ELR (cell line): ENCODE measurements at regions not wholly inside any gene's neighbourhood (a gene's known extent, or its start where the extent isn't known, plus 50 kb on each side); places are given as distances from the start of the nearest gene placed in this dataset.

ENCODE experiments used
- DNase-seq: peaks from one replicate; pipeline ENCODE4 v3.0.0-alpha.2; 2015; ENCODE audit warnings: low read depth

DNA sequence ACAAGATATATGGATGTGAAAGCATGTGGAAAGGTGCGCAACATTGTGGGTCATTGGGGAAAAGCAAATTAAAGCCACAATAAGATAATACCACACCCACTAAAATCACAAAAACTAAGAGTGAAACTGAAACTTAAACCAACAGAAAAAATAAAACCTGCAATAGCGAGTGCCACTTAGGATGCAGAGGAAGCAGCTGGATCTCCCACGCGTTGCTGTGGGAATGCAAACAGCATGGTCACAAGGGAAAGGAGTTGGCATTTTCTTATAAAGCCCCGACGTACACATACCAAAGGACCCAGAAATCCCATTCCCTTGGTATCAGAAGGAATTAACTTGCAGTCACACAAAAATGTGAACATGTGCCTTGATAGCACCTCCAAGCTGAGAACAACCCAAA, 712.0 kb downstream of the TBC1D22A start:
- no peak for DNase-seq

- no peak for DNase-seq
Measured at GRCh38 chr22:47472636-47473035, 710.2 kb downstream of the TBC1D22A start.

DNA sequence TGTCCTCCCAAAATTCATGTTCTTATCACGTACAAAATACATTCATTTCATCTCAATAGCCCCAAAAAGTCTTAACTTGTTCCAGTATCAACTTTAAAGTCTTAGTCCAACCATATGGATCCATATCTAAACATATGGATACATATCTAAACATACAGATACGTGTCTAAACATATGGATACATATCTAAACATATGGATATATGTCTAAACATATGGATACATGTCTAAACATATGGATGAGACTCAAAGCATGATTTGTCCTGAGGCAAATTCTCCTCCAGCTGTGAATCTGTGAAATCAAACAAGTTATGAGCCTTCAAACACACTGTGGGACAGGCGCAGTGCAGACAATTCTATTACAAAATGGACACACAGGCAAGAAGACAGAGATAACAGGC, 709.0 kb downstream of the TBC1D22A start:
- no peak for DNase-seq

DNA sequence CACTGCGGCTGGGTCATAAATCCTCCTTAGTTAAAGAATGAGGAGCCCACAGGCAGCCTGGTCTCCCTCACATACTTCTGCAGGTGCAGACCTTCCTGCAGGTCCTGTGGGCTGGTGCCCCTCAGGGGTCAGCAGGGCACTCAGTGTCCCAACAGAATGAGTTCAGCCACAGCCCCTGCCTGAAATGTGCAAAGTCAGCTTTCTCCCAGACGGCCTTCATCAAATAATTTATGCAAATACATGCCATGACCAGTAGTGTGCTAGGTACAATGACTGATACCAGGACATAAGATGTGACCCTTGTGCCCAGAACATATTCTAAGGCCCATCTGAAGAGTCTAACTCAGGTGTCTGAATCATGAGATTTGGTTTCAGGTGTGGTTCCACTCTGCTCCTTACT, 703.4 kb downstream of the TBC1D22A start:
- DNase-seq: no peak

- no peak for DNase-seq
Measured at GRCh38 chr22:47465222-47465621, 702.8 kb downstream of the TBC1D22A start.

DNA sequence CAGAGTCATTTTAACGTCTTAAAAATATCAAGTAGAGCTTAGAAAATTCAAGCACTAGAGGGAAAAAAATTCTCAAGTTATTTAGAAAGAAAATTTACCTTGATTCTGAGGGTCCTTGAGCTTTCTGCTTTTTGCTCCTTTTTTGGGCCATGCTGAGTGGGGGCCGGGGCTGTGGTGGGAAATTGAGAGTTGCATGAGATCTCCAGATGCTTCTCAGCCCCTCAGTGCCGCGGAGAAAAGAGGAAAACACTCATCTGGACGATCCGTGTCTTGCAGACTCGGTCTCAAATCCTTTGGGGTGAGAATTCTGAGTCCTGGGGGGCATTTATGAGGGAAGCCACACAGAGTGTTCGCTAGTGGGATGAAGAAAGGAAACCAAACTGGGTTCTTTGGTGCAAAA, 700.8 kb downstream of the TBC1D22A start:
- DNase-seq: no peak

DNA sequence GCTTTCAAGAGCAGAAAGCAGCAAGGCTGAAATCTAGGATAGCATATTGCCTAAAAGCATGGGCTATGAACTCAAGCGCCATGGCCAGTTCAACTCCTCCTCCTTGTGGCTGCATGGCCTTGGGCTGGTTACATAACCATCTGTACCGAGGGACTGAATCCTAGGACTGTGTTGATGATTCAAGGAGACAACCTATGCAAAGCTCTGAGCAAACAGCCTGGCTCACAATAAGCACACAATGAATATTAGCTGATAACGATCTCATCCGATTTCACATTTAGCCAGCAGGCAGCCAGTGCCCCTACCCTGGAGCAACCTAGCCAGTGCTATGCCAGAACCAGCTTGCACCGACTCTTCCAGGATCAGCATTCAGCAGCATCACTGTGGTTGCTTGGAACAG, 698.4 kb downstream of the TBC1D22A start:
- no peak for DNase-seq

GRCh38 chr22:47460176-47460575, 697.7 kb downstream of the TBC1D22A start:
- DNase-seq: no peak

DNA sequence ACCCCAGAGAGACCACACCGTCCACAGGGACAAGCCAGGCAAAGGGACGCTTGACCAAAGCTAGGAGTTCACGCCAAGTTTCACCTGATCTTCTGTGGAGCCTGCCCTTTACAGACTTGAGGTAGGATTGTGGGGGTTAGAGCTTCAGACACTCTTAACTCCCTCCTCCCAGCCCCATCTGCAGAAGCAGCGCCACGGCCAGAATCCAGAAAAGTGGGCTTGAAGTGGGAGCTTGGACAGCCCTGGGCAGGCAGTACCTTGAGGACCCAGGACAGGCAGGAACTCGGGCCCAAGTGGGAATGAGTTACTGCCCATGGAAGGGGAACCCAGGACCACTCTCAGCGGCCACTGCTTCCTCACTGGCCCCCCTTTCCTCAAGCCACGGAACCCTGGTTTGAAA, 695.9 kb downstream of the TBC1D22A start:
- no peak for DNase-seq

- DNase-seq: no peak
Measured at GRCh38 chr22:47457509-47458300, 695.3 kb downstream of the TBC1D22A start.

DNA sequence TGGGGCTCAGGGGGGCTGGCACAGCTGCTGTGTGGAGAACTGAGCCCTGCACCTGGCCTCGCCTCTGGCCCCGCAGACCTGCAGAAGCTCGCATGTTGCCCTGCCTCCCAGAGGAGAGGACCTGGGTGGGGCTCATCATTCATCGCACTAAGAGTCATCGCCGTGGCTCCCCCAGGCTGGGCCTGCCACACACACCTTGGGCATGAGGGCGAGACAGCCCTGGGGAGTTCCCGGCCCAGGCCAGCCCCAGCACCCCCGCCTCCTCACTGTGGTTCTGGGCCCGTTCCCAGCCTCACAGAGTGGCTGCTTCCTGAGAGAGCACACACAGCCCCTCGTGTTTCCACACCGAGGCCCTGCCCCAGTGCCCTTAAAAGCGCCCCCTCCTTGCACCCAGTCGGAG, 694.6 kb downstream of the TBC1D22A start:
- no peak for DNase-seq

DNA sequence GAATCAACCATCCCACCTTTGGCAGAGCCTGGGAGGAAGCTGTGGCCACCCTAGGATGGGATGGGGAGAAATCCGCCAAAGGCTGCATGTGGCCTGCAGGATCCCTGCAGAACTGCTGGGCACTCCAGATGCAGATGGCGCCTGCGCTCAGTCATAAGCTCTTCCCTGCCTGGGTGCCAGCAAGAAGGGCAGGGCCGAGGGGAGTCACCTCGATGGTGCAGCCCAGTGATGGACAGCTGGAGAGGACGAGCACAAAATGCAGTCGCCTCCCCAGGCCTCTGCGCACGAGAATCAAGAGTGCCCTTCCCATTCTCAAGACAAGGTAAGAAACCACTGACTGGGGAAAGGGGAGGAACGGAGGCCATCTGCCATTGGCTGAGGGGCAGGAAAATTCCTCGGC, 693.6 kb downstream of the TBC1D22A start:
- no peak for DNase-seq

DNA sequence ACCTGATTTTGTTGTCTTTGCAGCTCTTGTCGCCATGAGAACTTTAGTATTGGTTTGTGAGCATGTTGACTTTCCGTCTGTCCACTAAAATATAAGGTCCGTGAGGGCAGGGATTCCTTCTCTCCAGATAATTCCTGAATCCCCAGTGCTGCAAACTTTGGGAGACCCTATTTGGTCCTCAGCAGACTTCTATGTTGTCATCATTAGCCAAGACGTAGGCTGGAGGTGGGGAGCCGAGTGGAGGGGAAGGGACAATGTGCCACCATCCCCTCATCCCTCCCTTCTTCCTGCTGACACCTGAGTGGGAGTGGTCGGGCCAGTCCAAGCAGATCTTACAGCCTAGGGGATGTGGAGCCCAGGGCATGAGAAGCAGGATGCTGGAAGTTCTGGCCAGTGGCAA, 690.6 kb downstream of the TBC1D22A start:
- no peak for DNase-seq

GRCh38 chr22:47452184-47452583, 689.7 kb downstream of the TBC1D22A start:
- DNase-seq: peak; percentile 1

DNA sequence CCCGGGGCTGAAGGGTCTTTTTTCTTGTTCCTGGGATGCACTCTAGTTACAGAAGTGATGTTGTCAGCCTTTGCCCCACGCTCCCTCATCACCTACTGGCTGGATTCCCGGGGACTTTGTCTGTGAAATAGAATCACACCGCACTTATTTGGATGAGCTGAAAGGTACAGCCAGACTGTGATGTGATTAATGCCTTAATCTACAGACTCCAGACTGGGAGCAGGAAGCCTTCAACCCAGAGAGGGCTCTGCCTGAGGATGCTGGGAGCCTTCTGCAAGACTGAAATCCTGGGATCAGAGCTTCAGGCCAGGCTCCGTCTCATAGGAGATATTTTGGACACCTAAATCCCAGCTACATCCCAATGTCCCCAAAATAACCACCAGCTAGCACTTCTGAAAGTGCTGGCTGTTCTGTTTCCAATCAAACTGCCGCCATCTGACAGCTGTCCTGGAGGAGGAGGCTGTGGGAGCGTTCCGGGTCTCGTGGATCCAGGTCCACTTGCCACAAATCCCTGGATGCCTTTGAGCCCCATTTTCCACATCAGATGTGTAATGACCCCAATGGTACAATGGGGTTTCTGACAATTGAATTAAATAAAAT, 688.5 kb downstream of the TBC1D22A start:
- DNase-seq: no peak

DNA sequence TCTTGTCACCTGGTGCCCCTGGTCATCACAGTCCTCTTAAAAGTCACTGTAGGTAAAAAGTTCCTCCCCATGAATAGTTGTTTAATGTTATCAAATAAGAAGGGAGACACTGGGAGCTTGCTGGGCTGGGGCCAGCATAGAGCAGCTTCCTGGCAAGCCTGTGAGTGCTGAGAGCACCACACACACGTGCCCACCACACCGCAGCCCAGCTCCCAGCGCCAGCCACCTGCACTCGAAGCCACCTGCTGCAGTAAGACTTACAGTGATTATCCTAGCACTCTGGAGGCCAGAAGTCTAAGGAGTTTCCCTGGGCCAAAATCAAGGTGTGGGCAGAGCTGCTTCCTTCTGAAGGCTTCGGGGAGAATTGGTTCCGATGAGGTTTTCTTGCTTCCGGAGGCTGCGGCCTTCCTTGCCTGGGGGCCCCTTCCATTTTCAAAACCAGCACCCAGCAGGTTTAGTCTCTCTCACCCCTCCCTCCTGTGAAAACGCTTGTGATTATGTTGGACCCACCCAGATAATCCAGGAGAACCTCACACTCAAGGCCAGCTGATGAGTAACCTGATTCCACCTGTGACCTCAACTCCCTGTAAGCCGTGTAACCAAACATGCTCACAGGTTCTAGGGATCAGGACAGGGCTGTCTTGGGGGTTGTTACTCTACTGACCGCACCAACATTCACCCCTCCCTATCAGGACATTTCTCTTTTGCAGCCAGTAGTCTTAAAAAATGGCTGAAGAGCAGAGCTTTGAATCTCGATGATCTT, 687.2 kb downstream of the TBC1D22A start:
- DNase-seq: no peak

DNA sequence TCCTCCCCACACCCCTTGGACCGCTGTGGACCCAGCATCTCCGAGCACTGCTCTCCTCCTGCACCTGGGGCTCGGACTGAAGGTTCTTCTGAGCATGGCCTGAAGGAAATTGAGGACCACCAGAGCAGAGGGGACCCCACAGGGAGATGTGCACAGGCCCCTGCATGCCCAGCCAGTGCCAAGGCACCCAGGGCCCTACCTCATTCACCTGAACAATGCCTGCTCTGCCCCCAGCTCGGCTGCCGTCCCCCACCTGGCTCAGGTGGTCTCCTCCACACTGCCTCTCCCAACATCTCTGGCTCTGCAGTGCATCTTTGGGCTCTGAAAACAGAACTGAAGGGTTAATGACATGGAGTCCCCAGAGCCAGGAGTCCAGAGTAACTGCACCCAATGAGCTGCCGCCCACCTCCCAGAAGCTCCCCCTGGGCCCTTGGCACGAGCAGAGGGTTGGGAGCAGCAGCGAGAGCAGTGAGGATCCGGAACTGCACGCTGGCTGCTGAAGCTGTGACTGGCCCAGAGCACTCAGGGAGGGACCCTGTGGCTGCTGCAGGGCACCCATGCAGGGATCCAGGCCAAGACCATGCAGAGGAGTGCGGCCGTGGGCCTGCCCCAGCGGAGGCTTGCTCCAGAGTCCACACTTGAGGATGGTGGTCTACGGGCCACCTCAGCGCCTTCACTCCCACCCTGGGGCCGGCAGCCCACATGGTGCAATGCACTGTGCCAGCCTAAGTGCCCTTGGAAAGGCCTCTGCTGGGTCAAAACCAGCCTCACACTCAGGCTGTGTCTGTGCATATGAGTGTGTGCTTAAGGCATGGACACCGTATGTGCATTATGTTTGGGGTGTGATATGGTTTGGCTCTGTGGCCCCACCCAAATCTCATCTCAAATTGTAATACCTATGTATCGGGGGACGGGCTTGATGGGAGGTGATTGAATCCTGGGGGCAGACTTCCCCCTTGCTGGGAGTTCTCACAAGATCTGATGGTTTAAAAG, 686.1 kb downstream of the TBC1D22A start:
- no peak for DNase-seq

GRCh38 chr22:47446821-47447810, 684.7 kb downstream of the TBC1D22A start:
- no peak for DNase-seq

- no peak for DNase-seq
Measured at GRCh38 chr22:47446331-47446730, 683.9 kb downstream of the TBC1D22A start.

DNA sequence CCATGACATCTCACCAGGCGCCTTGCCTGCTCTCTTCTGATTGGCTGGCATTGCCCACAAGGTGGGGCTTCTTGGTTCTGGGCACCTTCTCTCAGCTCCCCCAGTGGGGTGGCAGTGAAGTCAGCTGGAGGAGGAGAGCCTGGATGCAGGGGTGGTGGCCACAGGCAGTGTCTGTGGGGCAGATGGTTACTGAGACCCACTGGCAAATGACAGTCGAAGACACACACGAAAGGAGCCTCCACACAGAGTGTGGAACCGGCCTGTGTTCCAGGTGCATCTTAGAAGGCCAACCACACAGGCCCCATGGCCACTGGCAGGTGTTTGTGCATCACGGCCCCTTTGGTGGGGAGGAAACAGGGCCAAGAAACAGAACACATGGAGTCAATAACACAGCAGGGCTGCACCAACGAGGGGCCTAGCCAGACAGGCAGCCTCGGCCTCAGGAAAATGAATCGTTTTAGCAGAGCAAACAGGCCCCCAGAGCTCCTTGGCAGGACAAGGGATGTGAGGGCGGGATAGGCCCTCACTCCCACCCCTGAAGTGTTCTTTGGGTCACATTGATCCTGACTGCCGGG, 683.4 kb downstream of the TBC1D22A start:
- DNase-seq: no peak
